T-cell (primary cell): ENCODE measurements at regions not wholly inside any gene's neighbourhood (a gene's known extent, or its start where the extent isn't known, plus 50 kb on each side); places are given as distances from the start of the nearest gene placed in this dataset.

Source experiments
- ATAC-seq, 4 experiments: fragments of 200-7000 bp in 3 of 4; fragments of 150-1000 bp in 1 of 4; cut with Tn5 transposase; replicated peaks in 1 of 4; 1 replicate in 3 of 4; 2 replicates in 1 of 4; pipeline ENCODE4 v1.10.0; 2021; ENCODE audit warnings: moderate library complexity in 3 of 4, mild to moderate bottlenecking in 2 of 4, moderate number of reproducible peaks in 1 of 4
- CTCF ChIA-PET, 2 donors: fragments of 300-600 bp; sonication (Branson Sonifier 250); formaldehyde crosslinking; loops; one replicate each; lab custom pipeline; 2022; ENCODE audit warnings: antibody characterized with exemption in 2 of 2; lab: Charles Lee
- POLR2A ChIA-PET, 2 donors: fragments of 300-600 bp; sonication (Branson Sonifier 250); formaldehyde crosslinking; loops; one replicate each; lab custom pipeline; 2022; ENCODE audit warnings: antibody characterized with exemption in 2 of 2; lab: Charles Lee
- DNase-seq, 35 experiments: peaks; one replicate each; pipeline versions ENCODE4 v3.0.0 to v3.0.0-alpha.2; 2013 to 2023
- H3K27ac ChIP-seq: one replicate; pipeline ENCODE4 v1.5.1; 2013; ENCODE audit warnings: low read length
- H3K27me3 ChIP-seq, 2 experiments: replicated peaks in 1 of 2; 1 replicate in 1 of 2; 2 replicates in 1 of 2; pipeline versions ENCODE4 v1.6.1 to v1.7.0; 2013; ENCODE audit warnings: low read length in 1 of 2, mixed read lengths in 1 of 2; ENCODE audit not compliant: control insufficient read depth in 2 of 2, insufficient read depth in 2 of 2; ENCODE audit errors: extremely low read depth in 1 of 2
- H3K36me3 ChIP-seq, 2 donors: 1 replicate in 1 of 2; 2 replicates in 1 of 2; pipeline versions ENCODE4 v1.6.1 to v1.7.0; 2013; ENCODE audit warnings: low read length in 1 of 2; ENCODE audit not compliant: control insufficient read depth in 2 of 2, insufficient read depth in 1 of 2; ENCODE audit errors: extremely low read depth in 1 of 2
- H3K4me1 ChIP-seq, 2 experiments: 1 replicate in 1 of 2; 2 replicates in 1 of 2; pipeline versions ENCODE4 v1.6.1 to v1.7.0; 2013; ENCODE audit warnings: low read length in 2 of 2, mixed read lengths in 1 of 2; ENCODE audit not compliant: insufficient read depth in 2 of 2, control insufficient read depth in 1 of 2; ENCODE audit errors: extremely low read depth in 1 of 2
- H3K4me3 ChIP-seq, 2 donors: 1 replicate in 1 of 2; 2 replicates in 1 of 2; pipeline versions ENCODE4 v1.5.1 to v1.7.0; 2013; ENCODE audit warnings: mild to moderate bottlenecking in 2 of 2, low read length in 1 of 2, moderate library complexity in 1 of 2; ENCODE audit not compliant: control insufficient read depth in 1 of 2; ENCODE audit errors: extremely low read depth in 1 of 2
- H3K9me3 ChIP-seq: 2 replicates; pipeline ENCODE4 v1.7.0; 2013
- H3K27ac Mint-ChIP-seq, 2 donors: one replicate each; pipeline ENCODE4 v1.8.0; 2020 to 2021; ENCODE audit warnings: mild to moderate bottlenecking in 2 of 2, mixed read lengths in 2 of 2
- H3K27me3 Mint-ChIP-seq, 2 donors: one replicate each; pipeline ENCODE4 v1.8.0; 2021 to 2022; ENCODE audit warnings: mixed read lengths in 2 of 2
- H3K36me3 Mint-ChIP-seq: one replicate; pipeline ENCODE4 v1.8.0; 2021; ENCODE audit warnings: mixed read lengths
- H3K4me1 Mint-ChIP-seq, 3 donors: one replicate each; pipeline ENCODE4 v1.8.0; 2020 to 2022; ENCODE audit warnings: mixed read lengths in 3 of 3, mild to moderate bottlenecking in 1 of 3
- H3K4me3 Mint-ChIP-seq, 3 donors: one replicate each; pipeline ENCODE4 v1.8.0; 2020 to 2022; ENCODE audit warnings: mild to moderate bottlenecking in 3 of 3, mixed read lengths in 3 of 3, moderate library complexity in 3 of 3
- H3K9me3 Mint-ChIP-seq, 3 donors: one replicate each; pipeline ENCODE4 v1.8.0; 2020 to 2022; ENCODE audit warnings: mixed read lengths in 3 of 3
- WGBS: methylation state at CpG from one replicate; pipeline ENCODE4 v1.1.5; 2013; ENCODE audit warnings: missing lambda C conversion rate; ENCODE audit not compliant: insufficient coverage; 5-methylcytosine and 5-hydroxymethylcytosine counted together

GRCh38 chr9:96047741-96048103 is 172.2 kb downstream of the ERCC6L2 start:
- Histone ChIP-seq H3K27me3 (peaks cover 0 to 21% of the 10 kb centered on the region in 2 experiments), H3K27ac (no peak overlapping the region), H3K36me3 (no peaks in the 10 kb centered on the region), H3K9me3 (no peaks in the 10 kb centered on the region), H3K4me3 (no peak overlapping the region), H3K4me1 (peaks cover 0 to 4% of the 10 kb centered on the region in 2 experiments)
- Mint-ChIP-seq H3K27ac (no peak overlapping the region), H3K27me3 (peaks cover 0 to 4% of the 10 kb centered on the region in 2 donors), H3K4me1 (peaks cover 0 to 7% (median 6%) of the 10 kb centered on the region in 3 donors), H3K9me3 (no peaks in the 10 kb centered on the region), H3K4me3 (peak overlapping the region in 1 of 3 donors; percentile 30), H3K36me3 (no peaks in the 10 kb centered on the region)
- DNase-seq, result no peak
- POLR2A ChIA-PET, result interaction anchor here in 1 of 2 donors (0.7 kb wide), 1 partner anchor 618 kb away, joined by 4 read pairs; no protein-coding TSS in a partner anchor
- CTCF ChIA-PET, result interaction anchor here in 1 of 2 donors (0.6 to 0.7 kb wide), 2 partner anchors 250 to 1625 kb away, joined by 3 to 6 read pairs; no protein-coding TSS in a partner anchor
- peak in 2 of 4 experiments; percentile 31 to 33 for ATAC-seq
- 80% methylated on average over 2 of the region's 10 CpGs for WGBS

DNA sequence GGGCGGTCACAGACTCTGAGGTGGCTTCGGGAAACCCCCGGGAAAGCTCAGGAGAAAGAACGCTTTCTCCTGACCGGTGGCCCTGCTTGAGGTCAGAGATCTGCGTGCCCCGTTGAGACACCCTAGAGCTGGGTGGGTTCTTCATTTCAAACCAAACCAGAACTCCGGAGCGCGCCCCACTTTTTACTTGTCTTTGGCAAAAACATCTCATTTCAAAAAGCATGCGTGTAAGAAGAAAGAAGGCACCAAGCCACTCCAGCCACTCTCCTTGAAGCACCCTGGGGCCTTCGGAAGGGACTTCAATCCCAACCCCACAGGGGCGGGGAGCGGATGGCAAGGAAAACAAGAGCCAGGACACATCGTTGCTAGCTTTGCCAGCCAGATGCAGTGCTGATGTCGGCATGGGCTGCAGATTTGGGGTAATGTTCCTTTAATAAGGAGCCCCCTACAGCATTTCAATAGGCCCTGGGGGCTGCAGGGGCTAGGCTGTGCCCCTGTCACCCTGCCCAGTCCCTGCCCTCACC is 171.7 kb downstream of the ERCC6L2 start:
- H3K36me3 Mint-ChIP-seq, result no peaks in the 10 kb centered on the region
- no peak overlapping the region for H3K4me3 ChIP-seq
- ATAC-seq (no peak), DNase-seq (no peak)
- no peaks in the 10 kb centered on the region for H3K9me3 ChIP-seq
- H3K4me3 Mint-ChIP-seq, result peak overlapping the region in 1 of 3 donors; percentile 30
- no peaks in the 10 kb centered on the region for H3K9me3 Mint-ChIP-seq
- H3K27ac Mint-ChIP-seq, result no peak overlapping the region
- ChIA-PET POLR2A (no interaction called here), CTCF (no interaction called here)
- 96% methylated on average over 13 of the region's 16 CpGs for WGBS
- peaks cover 0 to 7% (median 6%) of the 10 kb centered on the region in 3 donors for H3K4me1 Mint-ChIP-seq
- H3K36me3 ChIP-seq, result no peaks in the 10 kb centered on the region
- peaks cover 0 to 4% of the 10 kb centered on the region in 2 experiments for H3K4me1 ChIP-seq
- peaks cover 0 to 21% of the 10 kb centered on the region in 2 experiments for H3K27me3 ChIP-seq
- peaks cover 0 to 4% of the 10 kb centered on the region in 2 donors for H3K27me3 Mint-ChIP-seq
- H3K27ac ChIP-seq, result no peak overlapping the region

DNA sequence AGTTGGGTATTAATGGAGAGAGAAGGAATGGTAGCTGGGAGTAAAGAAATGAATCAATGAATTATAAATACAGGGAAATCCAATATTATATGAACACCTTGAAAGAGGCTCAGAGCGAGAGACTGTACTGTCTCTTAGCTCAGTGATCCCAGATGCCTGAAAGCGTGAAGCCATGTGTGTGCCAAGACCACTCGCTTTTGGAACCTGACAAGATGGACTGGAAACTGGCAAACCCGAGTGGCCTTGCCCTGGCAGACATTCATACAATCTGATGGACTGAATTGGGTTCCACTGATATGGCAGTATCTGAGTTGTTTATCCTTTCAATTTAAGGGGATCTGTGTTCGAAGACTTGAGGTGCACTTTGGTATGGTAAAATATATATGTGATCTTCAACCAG is 170.3 kb downstream of the ERCC6L2 start:
- Histone ChIP-seq H3K9me3 (no peaks in the 10 kb centered on the region), H3K36me3 (no peaks in the 10 kb centered on the region), H3K4me1 (peaks cover 0 to 4% of the 10 kb centered on the region in 2 experiments), H3K27me3 (peaks cover 0 to 21% of the 10 kb centered on the region in 2 experiments), H3K4me3 (no peak overlapping the region), H3K27ac (no peak overlapping the region)
- DNase-seq (no peak), ATAC-seq (no peak)
- POLR2A ChIA-PET, result no interaction called here
- Mint-ChIP-seq H3K4me1 (peaks cover 0 to 7% (median 6%) of the 10 kb centered on the region in 3 donors), H3K36me3 (no peaks in the 10 kb centered on the region), H3K9me3 (no peaks in the 10 kb centered on the region), H3K4me3 (no peak overlapping the region), H3K27ac (no peak overlapping the region), H3K27me3 (peaks cover 0 to 4% of the 10 kb centered on the region in 2 donors)
- CTCF ChIA-PET, result no interaction called here
- 90% methylated on average over 4 of the region's 5 CpGs for WGBS

- Mint-ChIP-seq H3K27ac (no peak overlapping the region), H3K27me3 (peaks cover 0 to 4% of the 10 kb centered on the region in 2 donors), H3K36me3 (peaks cover 6% of the 10 kb centered on the region), H3K9me3 (peaks cover 0 to under 1% (median 0%) of the 10 kb centered on the region in 3 donors), H3K4me1 (peaks cover 0 to 7% (median 6%) of the 10 kb centered on the region in 3 donors), H3K4me3 (no peak overlapping the region)
- no peaks in the 10 kb centered on the region for H3K36me3 ChIP-seq
- no peak for ATAC-seq
- 100% methylated on average over 3 of the region's 4 CpGs for WGBS
- CTCF ChIA-PET, result interaction anchor here in 1 of 2 donors (0.5 kb wide), 1 partner anchor 659 kb away, joined by 3 read pairs; no protein-coding TSS in a partner anchor
- H3K27me3 ChIP-seq, result peaks cover 0 to 19% of the 10 kb centered on the region in 2 experiments
- DNase-seq, result no peak
- peaks cover 0 to 4% of the 10 kb centered on the region in 2 experiments for H3K4me1 ChIP-seq
- POLR2A ChIA-PET, result no interaction called here
- H3K27ac ChIP-seq, result no peak overlapping the region
- H3K4me3 ChIP-seq, result no peak overlapping the region
- H3K9me3 ChIP-seq, result no peaks in the 10 kb centered on the region
These were observed 168.9 kb downstream of the ERCC6L2 start for GRCh38 chr9:96044401-96044800.

- Mint-ChIP-seq H3K27me3 (no peaks in the 10 kb centered on the region), H3K9me3 (peaks cover 8 to 23% (median 21%) of the 10 kb centered on the region in 3 donors), H3K4me3 (no peak overlapping the region), H3K36me3 (peaks cover 14% of the 10 kb centered on the region), H3K27ac (no peak overlapping the region), H3K4me1 (peaks cover 0 to 13% (median 0%) of the 10 kb centered on the region in 3 donors)
- peaks cover 0 to 9% of the 10 kb centered on the region in 2 experiments for H3K27me3 ChIP-seq
- no peaks in the 10 kb centered on the region for H3K9me3 ChIP-seq
- ATAC-seq, result no peak
- no peak overlapping the region for H3K27ac ChIP-seq
- POLR2A ChIA-PET, result no interaction called here
- DNase-seq, result no peak
- 85% methylated on average over 17 of the region's 21 CpGs for WGBS
- no peak overlapping the region for H3K4me3 ChIP-seq
- no peaks in the 10 kb centered on the region for H3K36me3 ChIP-seq
- H3K4me1 ChIP-seq, result peaks cover 0 to 3% of the 10 kb centered on the region in 2 experiments
- CTCF ChIA-PET, result interaction anchor here in 1 of 2 donors (0.6 kb wide), 1 partner anchor 1775 kb away, joined by 6 read pairs; no protein-coding TSS in a partner anchor
These were observed 165.3 kb downstream of the ERCC6L2 start for GRCh38 chr9:96040591-96041461.

- H3K27ac Mint-ChIP-seq, result no peak overlapping the region
- ATAC-seq (no peak), DNase-seq (no peak)
- peaks cover 0 to 13% (median 0%) of the 10 kb centered on the region in 3 donors for H3K4me1 Mint-ChIP-seq
- peaks cover 10 to 25% (median 23%) of the 10 kb centered on the region in 3 donors for H3K9me3 Mint-ChIP-seq
- H3K4me3 ChIP-seq, result no peak overlapping the region
- H3K9me3 ChIP-seq, result no peaks in the 10 kb centered on the region
- H3K36me3 ChIP-seq, result no peaks in the 10 kb centered on the region
- H3K27me3 Mint-ChIP-seq, result no peaks in the 10 kb centered on the region
- no peak overlapping the region for H3K4me3 Mint-ChIP-seq
- CTCF ChIA-PET, result no interaction called here
- peaks cover 0 to 16% of the 10 kb centered on the region in 2 experiments for H3K27me3 ChIP-seq
- H3K27ac ChIP-seq, result no peak overlapping the region
- peaks cover 14% of the 10 kb centered on the region for H3K36me3 Mint-ChIP-seq
- POLR2A ChIA-PET, result no interaction called here
- H3K4me1 ChIP-seq, result peaks cover 0 to 3% of the 10 kb centered on the region in 2 experiments
- 39% methylated on average over 3 of the region's 6 CpGs for WGBS
These were observed 163.4 kb downstream of the ERCC6L2 start for GRCh38 chr9:96038914-96039313.
